Aorta (tissue), 5 donors: ENCODE measurements at regions not wholly inside any gene's neighbourhood (a gene's known extent, or its start where the extent isn't known, plus 50 kb on each side); places are given as distances from the start of the nearest gene placed in this dataset.

Source experiments
- ATAC-seq: fragments of 200-7000 bp; cut with Tn5 transposase; one replicate; pipeline ENCODE4 v1.9.1; 2022; ENCODE audit warnings: moderate library complexity; ENCODE audit not compliant: low FRiP score
- DNase-seq, 2 donors: peaks; one replicate each; pipeline ENCODE4 v3.0.0-alpha.2; 2020
- H3K27ac ChIP-seq, 2 donors: one replicate each; pipeline ENCODE4 v1.5.1; 2013; ENCODE audit warnings: low read length in 2 of 2, mild to moderate bottlenecking in 2 of 2, moderate library complexity in 2 of 2, control low read depth in 1 of 2, inconsistent platforms in 1 of 2, low read depth in 1 of 2
- H3K27me3 ChIP-seq, 2 donors: one replicate each; pipeline ENCODE4 v1.6.1; 2013; ENCODE audit warnings: control low read depth in 1 of 2, low read length in 1 of 2, mild to moderate bottlenecking in 1 of 2, moderate library complexity in 1 of 2; ENCODE audit not compliant: insufficient read depth in 2 of 2, control insufficient read depth in 1 of 2
- H3K36me3 ChIP-seq, 2 donors: one replicate each; pipeline ENCODE4 v1.6.1; 2013; ENCODE audit warnings: control low read depth in 1 of 2, low read length in 1 of 2, mild to moderate bottlenecking in 1 of 2; ENCODE audit not compliant: insufficient read depth in 2 of 2, control insufficient read depth in 1 of 2
- H3K4me1 ChIP-seq, 2 donors: one replicate each; pipeline ENCODE4 v1.6.1; 2013; ENCODE audit warnings: low read length in 2 of 2, control low read depth in 1 of 2, mild to moderate bottlenecking in 1 of 2, moderate library complexity in 1 of 2; ENCODE audit not compliant: insufficient read depth in 2 of 2, control insufficient read depth in 1 of 2
- H3K4me3 ChIP-seq, 2 donors: one replicate each; pipeline ENCODE4 v1.5.1; 2013; ENCODE audit warnings: low read length in 2 of 2, control low read depth in 1 of 2, mild to moderate bottlenecking in 1 of 2
- H3K9me3 ChIP-seq: one replicate; pipeline ENCODE4 v1.6.1; 2013; ENCODE audit warnings: mild to moderate bottlenecking, low read length; ENCODE audit not compliant: control insufficient read depth
- WGBS, 2 donors: extraction: QIAGEN DNeasy Blood & Tissue Kit; methylation state at CpG; one replicate each; pipeline ENCODE4 v1.1.7; 2013; 5-methylcytosine and 5-hydroxymethylcytosine counted together
- intact Hi-C, 2 donors: fragments of 100-400 bp; cut with DNase I; formaldehyde crosslinking; loops; one replicate each; pipeline versions ENCODE4 v1.14.2 to v1.15.0; 2022
- donor health status: healthy with polysubstance abuse.
- donor health status: Bipolar disorder and iron deficiency.
- donor health status: DM: no; HTN: no; CAD: no.
- donor health status: DM: no; HTN: no; CAD: no.
- donor health status: DM: yes; HTN: yes; CAD: no.

- intact Hi-C loops: no loop called here
- WGBS, 2 donors: 69% methylated on average over 8 of the region's 8 CpGs
- DNase-seq (no peak), ATAC-seq (no peak)
- H3K27ac ChIP-seq: no peak overlapping the region
- H3K36me3 ChIP-seq: no peaks in the 10 kb centered on the region
- no peaks in the 10 kb centered on the region for H3K9me3 ChIP-seq
- H3K27me3 ChIP-seq: no peaks in the 10 kb centered on the region
- no peaks in the 10 kb centered on the region for H3K4me1 ChIP-seq
- no peak overlapping the region for H3K4me3 ChIP-seq
Measured at GRCh38 chr12:28933864-28934527, 215.1 kb upstream of the FAR2 start.

DNA sequence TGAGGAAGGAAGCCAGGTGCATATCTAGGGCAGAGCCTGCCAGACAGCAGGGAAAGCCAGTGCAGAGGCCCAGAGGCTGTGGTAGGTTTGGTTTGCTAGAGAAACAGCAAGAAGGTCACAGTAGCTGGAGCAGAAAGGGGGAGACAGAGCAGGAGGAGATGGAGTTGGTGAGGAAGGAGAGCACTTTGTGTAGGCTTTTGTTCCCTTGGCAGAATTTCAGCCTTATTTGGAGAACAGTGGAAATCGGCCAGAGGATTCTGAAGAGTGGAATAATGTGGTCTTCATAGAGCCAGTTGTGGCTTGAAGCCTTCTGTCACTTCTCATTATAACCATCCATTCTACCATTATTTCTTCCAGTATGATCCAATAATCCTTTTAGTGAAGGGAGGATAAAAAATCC, 212.9 kb upstream of the FAR2 start:
- no peaks in the 10 kb centered on the region for H3K36me3 ChIP-seq
- H3K9me3 ChIP-seq: no peaks in the 10 kb centered on the region
- no peaks in the 10 kb centered on the region for H3K27me3 ChIP-seq
- DNase-seq: no peak
- no peaks in the 10 kb centered on the region for H3K4me1 ChIP-seq
- no peak for ATAC-seq
- H3K4me3 ChIP-seq: no peak overlapping the region
- intact Hi-C loops: no loop called here
- no peak overlapping the region for H3K27ac ChIP-seq
- 59 to 73% methylated on average over 1 of the region's 1 CpG for WGBS, 2 donors

GRCh38 chr12:28936711-28937110, 212.4 kb upstream of the FAR2 start:
- intact Hi-C loops: no loop called here
- ATAC-seq (no peak), DNase-seq (no peak)
- H3K27ac ChIP-seq: no peak overlapping the region
- no peaks in the 10 kb centered on the region for H3K9me3 ChIP-seq
- no peak overlapping the region for H3K4me3 ChIP-seq
- no peaks in the 10 kb centered on the region for H3K4me1 ChIP-seq
- 47 to 70% methylated on average over 3 of the region's 3 CpGs for WGBS, 2 donors
- no peaks in the 10 kb centered on the region for H3K36me3 ChIP-seq
- H3K27me3 ChIP-seq: no peaks in the 10 kb centered on the region

GRCh38 chr12:28937196-28937595, 211.9 kb upstream of the FAR2 start:
- no peaks in the 10 kb centered on the region for H3K9me3 ChIP-seq
- DNase-seq (no peak), ATAC-seq (no peak)
- WGBS, 2 donors: 27 to 46% methylated on average over 3 of the region's 3 CpGs
- H3K4me3 ChIP-seq: no peak overlapping the region
- H3K36me3 ChIP-seq: no peaks in the 10 kb centered on the region
- no peak overlapping the region for H3K27ac ChIP-seq
- H3K27me3 ChIP-seq: no peaks in the 10 kb centered on the region
- intact Hi-C loops: no loop called here
- H3K4me1 ChIP-seq: no peaks in the 10 kb centered on the region

- no peaks in the 10 kb centered on the region for H3K36me3 ChIP-seq
- no peak overlapping the region for H3K27ac ChIP-seq
- intact Hi-C loops: no loop called here
- no peak for DNase-seq
- H3K4me3 ChIP-seq: no peak overlapping the region
- H3K4me1 ChIP-seq: no peaks in the 10 kb centered on the region
- H3K9me3 ChIP-seq: no peaks in the 10 kb centered on the region
- no peak for ATAC-seq
- 86 to 90% methylated on average over 5 of the region's 5 CpGs for WGBS, 2 donors
- no peaks in the 10 kb centered on the region for H3K27me3 ChIP-seq
Measured at GRCh38 chr12:28938056-28938455, 211.0 kb upstream of the FAR2 start.

DNA sequence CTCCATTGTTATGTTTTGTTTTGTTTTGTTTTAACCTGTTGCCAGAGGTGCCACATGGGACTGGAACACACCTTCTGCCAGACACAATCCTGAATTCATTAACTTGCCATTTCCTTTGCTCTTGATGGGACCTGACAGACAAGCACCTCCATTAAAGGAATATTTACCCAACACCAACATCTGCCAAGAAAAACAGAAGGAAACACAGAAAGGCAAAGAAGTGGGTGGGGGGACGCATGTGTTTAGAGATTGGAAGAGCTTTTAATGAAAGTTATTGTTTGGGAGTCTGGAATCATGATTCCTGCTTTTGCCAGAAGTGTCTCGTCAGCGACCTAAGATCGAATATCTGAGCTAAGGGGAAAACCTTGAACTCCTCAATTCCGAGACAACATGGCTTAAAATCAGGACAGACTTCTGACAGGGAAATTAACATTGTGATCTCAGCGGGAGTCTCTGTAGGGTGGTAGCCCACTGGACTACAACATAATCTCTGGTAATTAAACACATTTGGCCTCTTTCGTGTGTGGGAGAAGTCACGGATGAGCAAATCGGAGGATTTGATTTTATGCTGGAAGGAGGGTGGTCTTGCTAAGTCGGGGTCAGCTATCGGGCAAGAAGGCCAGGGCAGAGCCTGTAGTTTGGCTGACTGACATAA, 210.4 kb upstream of the FAR2 start:
- Histone ChIP-seq H3K27ac (no peak overlapping the region), H3K4me3 (no peak overlapping the region), H3K9me3 (no peaks in the 10 kb centered on the region), H3K4me1 (no peaks in the 10 kb centered on the region), H3K27me3 (no peaks in the 10 kb centered on the region), H3K36me3 (no peaks in the 10 kb centered on the region)
- 65 to 71% methylated on average over 11 of the region's 11 CpGs for WGBS, 2 donors
- intact Hi-C loops: no loop called here
- DNase-seq: no peak
- ATAC-seq: no peak

- no peak overlapping the region for H3K27ac ChIP-seq
- 60 to 74% methylated on average over 2 of the region's 2 CpGs for WGBS, 2 donors
Measured at GRCh38 chr12:28939427-28939826, 209.7 kb upstream of the FAR2 start.

DNA sequence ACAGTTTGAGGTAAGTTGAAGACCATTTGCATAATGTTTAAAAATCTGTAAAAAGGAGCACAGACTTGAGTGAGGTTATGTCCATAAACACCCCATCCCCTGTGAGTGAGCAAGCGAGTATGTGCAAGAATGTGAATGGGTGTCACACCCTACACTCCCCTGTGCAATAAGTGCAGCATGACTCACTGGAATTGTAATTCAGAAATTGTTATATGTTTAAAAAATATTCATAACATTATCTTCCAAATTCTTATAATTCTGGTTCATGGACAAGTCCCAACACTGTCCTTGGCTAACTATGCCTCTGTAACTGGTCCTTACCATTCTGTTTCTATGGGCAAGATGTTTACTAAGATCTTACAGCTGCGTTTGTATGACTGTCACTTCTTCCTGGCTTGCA, 207.8 kb upstream of the FAR2 start:
- Histone ChIP-seq H3K4me1 (no peaks in the 10 kb centered on the region), H3K4me3 (no peak overlapping the region), H3K36me3 (no peaks in the 10 kb centered on the region), H3K27ac (no peak overlapping the region), H3K9me3 (no peaks in the 10 kb centered on the region), H3K27me3 (no peaks in the 10 kb centered on the region)
- no peak for ATAC-seq
- WGBS, 2 donors: 72 to 76% methylated on average over 2 of the region's 2 CpGs
- DNase-seq: no peak
- intact Hi-C loops: no loop called here

More at GRCh38 chr12:28939427-28939826, 209.7 kb upstream of the FAR2 start:
- Histone ChIP-seq H3K36me3 (no peaks in the 10 kb centered on the region), H3K4me3 (no peak overlapping the region), H3K9me3 (no peaks in the 10 kb centered on the region), H3K4me1 (no peaks in the 10 kb centered on the region), H3K27me3 (no peaks in the 10 kb centered on the region)
- no peak for ATAC-seq
- intact Hi-C loops: no loop called here
- no peak for DNase-seq

DNA sequence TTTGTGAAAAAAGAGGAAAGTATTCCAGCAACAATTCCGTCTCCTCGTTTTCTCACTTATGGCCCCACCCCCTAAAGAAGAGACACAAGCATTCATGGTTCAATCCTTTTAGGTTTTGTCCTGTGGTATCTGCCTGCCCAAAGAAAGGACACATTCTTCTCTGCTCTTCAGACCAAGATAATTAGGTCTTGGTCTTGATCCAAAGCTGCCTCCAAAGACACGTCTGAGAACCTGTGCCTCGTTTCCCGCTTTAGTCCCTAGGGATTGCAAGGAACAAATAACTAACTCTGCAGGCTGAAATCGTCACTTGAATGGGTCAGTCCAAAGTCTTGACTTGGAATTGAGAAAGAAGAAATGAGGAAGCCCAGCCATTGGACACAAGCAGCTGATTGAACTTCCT, 202.7 kb upstream of the FAR2 start:
- 63 to 75% methylated on average over 6 of the region's 6 CpGs for WGBS, 2 donors
- H3K4me1 ChIP-seq: no peaks in the 10 kb centered on the region
- intact Hi-C loops: no loop called here

More for the DNA sequence above, 202.7 kb upstream of the FAR2 start:
- H3K27ac ChIP-seq: no peak overlapping the region
- no peak overlapping the region for H3K4me3 ChIP-seq
- no peaks in the 10 kb centered on the region for H3K27me3 ChIP-seq
- H3K36me3 ChIP-seq: no peaks in the 10 kb centered on the region
- DNase-seq (no peak), ATAC-seq (no peak)
- H3K9me3 ChIP-seq: no peaks in the 10 kb centered on the region
